C4-2B (cell line): ENCODE measurements at regions not wholly inside any gene's neighbourhood (a gene's known extent, or its start where the extent isn't known, plus 50 kb on each side); places are given as distances from the start of the nearest gene placed in this dataset.

Source experiments
- CTCF ChIP-seq: fragments of 450-650 bp; conservative IDR thresholded peaks from 2 replicates; pipeline ENCODE4 v1.5.1; 2017; ENCODE audit warnings: mild to moderate bottlenecking
- ZFX ChIP-seq: fragments of 450-650 bp; IDR thresholded peaks from 2 replicates; pipeline ENCODE4 v1.6.1; 2017

DNA sequence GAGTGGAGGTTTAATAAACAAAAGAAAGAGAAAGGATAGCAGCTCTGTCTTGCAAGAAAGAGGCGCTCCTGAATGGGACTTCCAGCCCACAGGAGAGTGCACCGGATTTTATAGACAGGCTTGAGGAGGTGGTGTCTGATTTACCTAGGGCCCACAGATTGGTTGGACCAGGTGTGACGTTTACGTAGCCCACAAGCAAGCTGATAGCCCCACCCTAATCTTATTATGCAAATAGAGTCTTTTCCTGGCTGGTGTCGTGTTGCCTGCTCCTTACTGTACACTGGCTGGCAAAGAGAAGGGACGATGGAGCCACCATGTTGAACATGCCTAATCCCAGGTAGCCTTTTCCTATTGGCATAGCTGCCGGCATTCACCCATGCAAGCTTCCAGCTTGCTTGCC is 319.7 kb upstream of the POM121L12 start:
- TF ChIP-seq CTCF (no peak), ZFX (no peak)
